Coronary artery (tissue), 2 donors: ENCODE measurements at regions not wholly inside any gene's neighbourhood (a gene's known extent, or its start where the extent isn't known, plus 50 kb on each side); places are given as distances from the start of the nearest gene placed in this dataset.

Experiments used
- DNase-seq: peaks from one replicate; pipeline ENCODE4 v3.0.0-alpha.2; 2017; ENCODE audit warnings: low spot score
- H3K27ac ChIP-seq, 2 donors: fragments of 200-600 bp; sonication (generic); one replicate each; pipeline ENCODE4 v1.5.1; 2016 to 2019
- H3K4me3 ChIP-seq: fragments of 200-600 bp; sonication (generic); 2 replicates; pipeline ENCODE4 v1.5.1; 2016; ENCODE audit warnings: mild to moderate bottlenecking, moderate library complexity
- TF ChIP-seq, protein P1 (sequence below): fragments of 200-600 bp; sonication (generic); IDR thresholded peaks from one replicate; pipeline ENCODE4 v1.5.1; 2019; ENCODE audit warnings: antibody characterized with exemption

- no peak overlapping the region for H3K27ac ChIP-seq
- H3K4me3 ChIP-seq = no peak overlapping the region
- TF ChIP-seq, protein P1, sequence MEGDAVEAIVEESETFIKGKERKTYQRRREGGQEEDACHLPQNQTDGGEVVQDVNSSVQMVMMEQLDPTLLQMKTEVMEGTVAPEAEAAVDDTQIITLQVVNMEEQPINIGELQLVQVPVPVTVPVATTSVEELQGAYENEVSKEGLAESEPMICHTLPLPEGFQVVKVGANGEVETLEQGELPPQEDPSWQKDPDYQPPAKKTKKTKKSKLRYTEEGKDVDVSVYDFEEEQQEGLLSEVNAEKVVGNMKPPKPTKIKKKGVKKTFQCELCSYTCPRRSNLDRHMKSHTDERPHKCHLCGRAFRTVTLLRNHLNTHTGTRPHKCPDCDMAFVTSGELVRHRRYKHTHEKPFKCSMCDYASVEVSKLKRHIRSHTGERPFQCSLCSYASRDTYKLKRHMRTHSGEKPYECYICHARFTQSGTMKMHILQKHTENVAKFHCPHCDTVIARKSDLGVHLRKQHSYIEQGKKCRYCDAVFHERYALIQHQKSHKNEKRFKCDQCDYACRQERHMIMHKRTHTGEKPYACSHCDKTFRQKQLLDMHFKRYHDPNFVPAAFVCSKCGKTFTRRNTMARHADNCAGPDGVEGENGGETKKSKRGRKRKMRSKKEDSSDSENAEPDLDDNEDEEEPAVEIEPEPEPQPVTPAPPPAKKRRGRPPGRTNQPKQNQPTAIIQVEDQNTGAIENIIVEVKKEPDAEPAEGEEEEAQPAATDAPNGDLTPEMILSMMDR = no peak
- no peak for DNase-seq
Measured at GRCh38 chr9:71233646-71234045, 112.2 kb upstream of the TRPM3 start.

DNA sequence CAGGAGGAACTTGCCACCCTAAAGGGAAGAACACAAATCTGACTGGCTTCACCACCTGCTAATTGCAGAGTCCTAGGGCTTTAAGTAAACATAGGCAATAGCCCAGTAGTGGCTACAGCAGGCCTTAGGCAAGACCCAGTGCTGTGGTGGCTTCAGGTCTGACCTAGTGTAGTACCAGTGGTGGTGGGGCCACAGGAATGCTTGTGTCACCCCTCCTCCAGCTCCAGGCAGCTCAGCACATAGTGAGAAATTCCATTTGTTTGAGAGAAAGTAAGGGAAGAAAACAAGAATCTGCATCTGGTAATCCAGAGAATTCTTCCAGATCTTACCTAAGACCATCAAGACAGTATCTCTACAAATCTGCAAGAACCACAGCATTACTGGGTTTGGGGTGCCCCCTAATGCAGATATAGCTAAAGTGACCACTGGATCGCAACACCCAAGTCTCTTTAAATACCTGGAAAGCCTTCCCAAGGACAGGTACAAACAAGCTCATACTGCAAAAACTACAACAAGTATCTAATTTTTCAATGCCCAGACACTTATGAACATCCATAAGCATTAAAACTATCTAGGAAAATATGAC, 102.6 kb upstream of the TRPM3 start:
- no peak overlapping the region for H3K27ac ChIP-seq
- DNase-seq = no peak
- TF ChIP-seq, protein P1 = no peak
- no peak overlapping the region for H3K4me3 ChIP-seq

- Histone ChIP-seq H3K4me3 (no peak overlapping the region), H3K27ac (no peak overlapping the region)
- no peak for DNase-seq
- TF ChIP-seq, protein P1 = no peak
Measured at GRCh38 chr9:71218774-71219173, 97.4 kb upstream of the TRPM3 start.

DNA sequence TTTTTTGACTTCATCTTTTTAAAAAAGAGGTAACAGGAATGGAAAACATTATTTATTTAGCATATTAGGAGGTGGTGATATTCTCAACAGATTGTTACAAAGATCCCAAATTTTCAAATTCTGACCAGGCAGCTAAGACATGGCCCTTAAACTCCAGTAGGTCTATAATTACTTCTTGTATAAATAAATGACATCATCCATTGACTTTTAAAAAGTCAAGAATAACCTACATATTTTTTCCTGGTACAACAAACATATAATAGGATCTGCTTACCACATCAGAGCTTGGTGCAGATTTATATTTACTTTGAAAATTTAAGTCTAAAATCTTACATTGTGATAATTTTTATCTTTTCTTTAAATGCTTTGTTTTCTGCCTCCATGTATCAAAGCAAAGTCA, 92.2 kb upstream of the TRPM3 start:
- TF ChIP-seq, protein P1 = no peak
- H3K27ac ChIP-seq = no peak overlapping the region
- DNase-seq = no peak
- H3K4me3 ChIP-seq = no peak overlapping the region

- H3K4me3 ChIP-seq = no peak overlapping the region
- TF ChIP-seq, protein P1 = no peak
- H3K27ac ChIP-seq = no peak overlapping the region
- no peak for DNase-seq
Measured at GRCh38 chr9:71210326-71210725, 88.9 kb upstream of the TRPM3 start.

- H3K27ac ChIP-seq = no peak overlapping the region
- TF ChIP-seq, protein P1 = no peak
- no peak overlapping the region for H3K4me3 ChIP-seq
- DNase-seq = no peak
Measured at GRCh38 chr9:71209890-71210289, 88.5 kb upstream of the TRPM3 start.

GRCh38 chr9:71202931-71203330, 81.5 kb upstream of the TRPM3 start:
- no peak overlapping the region for H3K27ac ChIP-seq
- no peak for DNase-seq
- TF ChIP-seq, protein P1 = no peak
- H3K4me3 ChIP-seq = no peak overlapping the region
